A673 (cell line): ENCODE measurements at regions not wholly inside any gene's neighbourhood (a gene's known extent, or its start where the extent isn't known, plus 50 kb on each side); places are given as distances from the start of the nearest gene placed in this dataset.

Source experiments
- CTCF ChIP-seq: fragments of 300-800, 200-600 bp; sonication (generic); conservative IDR thresholded peaks from 2 replicates; pipeline ENCODE4 v1.5.1; 2017; ENCODE audit warnings: low read depth, mild to moderate bottlenecking, antibody characterized with exemption, low read length, moderate library complexity, mixed read lengths
- EZH2 ChIP-seq: fragments of 200-600 bp; sonication (generic); IDR thresholded peaks from 2 replicates; pipeline ENCODE4 v1.6.1; 2017; ENCODE audit warnings: borderline replicate concordance, low read depth, mild to moderate bottlenecking, mixed read lengths, antibody characterized with exemption, low read length; ENCODE audit not compliant: poor library complexity, severe bottlenecking

DNA sequence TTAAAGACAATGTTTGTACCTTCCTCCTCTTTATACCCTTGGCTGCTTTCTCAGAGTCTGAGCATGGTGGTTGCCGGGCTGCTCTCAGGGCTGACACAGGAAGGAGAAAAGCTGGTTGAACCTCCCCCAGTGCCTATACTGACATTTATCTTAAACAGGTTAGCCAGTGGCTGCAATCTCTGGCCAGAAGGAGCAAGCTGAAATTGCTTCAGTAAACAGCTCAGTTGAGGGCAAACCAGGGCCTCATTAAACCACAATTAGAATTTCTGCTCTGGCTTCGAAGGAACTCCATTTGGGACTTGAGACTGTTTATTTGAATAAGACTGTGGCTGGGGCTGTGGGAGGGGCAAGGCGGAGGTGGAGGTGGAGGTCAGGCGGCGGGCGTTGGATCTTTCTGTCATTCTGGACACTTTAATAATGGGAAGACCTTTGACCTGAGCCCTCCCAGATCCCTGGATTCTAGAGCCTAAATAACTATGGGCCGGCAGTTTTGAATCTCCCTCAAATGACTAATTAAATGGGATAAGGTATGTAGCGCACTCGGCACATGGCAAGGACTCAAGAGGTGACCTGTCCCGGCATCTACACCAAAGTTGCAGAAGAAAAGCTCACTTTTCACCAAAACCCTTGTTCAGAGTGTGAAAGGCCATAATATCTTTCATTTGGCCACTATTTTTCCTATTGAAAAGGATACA, 120.6 kb upstream of the MYCN start:
- TF ChIP-seq CTCF (no peak), EZH2 (no peak)
